Testis (tissue), 2 donors: ENCODE measurements at regions not wholly inside any gene's neighbourhood (a gene's known extent, or its start where the extent isn't known, plus 50 kb on each side); places are given as distances from the start of the nearest gene placed in this dataset.

Experiments used
- CTCF ChIP-seq, 3 experiments: fragments of 450-650 bp in 2 of 3; fragments of 200-600 bp in 1 of 3; sonication (generic) in 1 of 3; IDR thresholded peaks; one replicate each; pipeline ENCODE4 v1.5.1; 2016 to 2019; ENCODE audit warnings: antibody characterized with exemption in 3 of 3, mild to moderate bottlenecking in 2 of 3, moderate library complexity in 1 of 3
- POLR2A ChIP-seq: fragments of 450-650 bp; IDR thresholded peaks from one replicate; pipeline ENCODE4 v1.6.1; 2017; ENCODE audit warnings: antibody characterized with exemption, mild to moderate bottlenecking, moderate library complexity

- no peak for TF ChIP-seq CTCF (IDR thresholded peaks at IDR 0.05)
- no peak for TF ChIP-seq POLR2A
Measured at GRCh38 chr7:152594801-152595200, 81.1 kb downstream of the XRCC2 start.
